Choroid plexus epithelial cell (primary cell): ENCODE measurements at regions not wholly inside any gene's neighbourhood (a gene's known extent, or its start where the extent isn't known, plus 50 kb on each side); places are given as distances from the start of the nearest gene placed in this dataset.

ENCODE experiments used
- DNase-seq: peaks from one replicate; pipeline ENCODE4 v3.0.0-alpha.2; 2010; ENCODE audit warnings: low read depth
- H3K4me3 ChIP-seq: 2 replicates; pipeline ENCODE4 v1.5.1; 2011; ENCODE audit warnings: low read depth, mild to moderate bottlenecking, control low read depth, low read length, moderate library complexity
- TF ChIP-seq, protein P1 (sequence below): conservative IDR thresholded peaks from 2 replicates; pipeline ENCODE4 v1.5.1; 2011; ENCODE audit warnings: low read depth, mild to moderate bottlenecking, control low read depth, inconsistent platforms, low read length, moderate library complexity

DNA sequence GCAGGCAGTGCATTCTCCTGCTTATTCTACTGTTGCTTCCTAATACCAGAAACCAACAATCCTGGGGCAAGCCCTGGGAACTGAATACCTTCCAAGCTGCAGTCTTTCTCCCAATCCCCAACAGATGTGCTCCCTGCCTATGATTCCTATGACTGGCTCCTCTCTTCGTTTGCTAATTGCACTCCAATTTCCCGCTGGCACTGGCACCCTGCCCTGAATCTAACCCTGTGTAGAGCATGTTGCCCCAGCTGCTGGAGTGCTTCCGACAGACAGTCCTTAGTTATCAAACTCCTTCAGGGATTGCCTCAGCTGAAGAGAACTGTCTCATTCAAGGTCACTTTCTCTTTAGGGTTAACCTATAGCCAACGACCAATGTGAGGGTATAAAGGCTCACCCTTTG is 214.1 kb downstream of the NECTIN3 start:
- no peak overlapping the region for H3K4me3 ChIP-seq
- TF ChIP-seq, protein P1, sequence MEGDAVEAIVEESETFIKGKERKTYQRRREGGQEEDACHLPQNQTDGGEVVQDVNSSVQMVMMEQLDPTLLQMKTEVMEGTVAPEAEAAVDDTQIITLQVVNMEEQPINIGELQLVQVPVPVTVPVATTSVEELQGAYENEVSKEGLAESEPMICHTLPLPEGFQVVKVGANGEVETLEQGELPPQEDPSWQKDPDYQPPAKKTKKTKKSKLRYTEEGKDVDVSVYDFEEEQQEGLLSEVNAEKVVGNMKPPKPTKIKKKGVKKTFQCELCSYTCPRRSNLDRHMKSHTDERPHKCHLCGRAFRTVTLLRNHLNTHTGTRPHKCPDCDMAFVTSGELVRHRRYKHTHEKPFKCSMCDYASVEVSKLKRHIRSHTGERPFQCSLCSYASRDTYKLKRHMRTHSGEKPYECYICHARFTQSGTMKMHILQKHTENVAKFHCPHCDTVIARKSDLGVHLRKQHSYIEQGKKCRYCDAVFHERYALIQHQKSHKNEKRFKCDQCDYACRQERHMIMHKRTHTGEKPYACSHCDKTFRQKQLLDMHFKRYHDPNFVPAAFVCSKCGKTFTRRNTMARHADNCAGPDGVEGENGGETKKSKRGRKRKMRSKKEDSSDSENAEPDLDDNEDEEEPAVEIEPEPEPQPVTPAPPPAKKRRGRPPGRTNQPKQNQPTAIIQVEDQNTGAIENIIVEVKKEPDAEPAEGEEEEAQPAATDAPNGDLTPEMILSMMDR = no peak
- no peak for DNase-seq

- no peak overlapping the region for H3K4me3 ChIP-seq
- DNase-seq = no peak
- TF ChIP-seq, protein P1 = no peak
These were observed 215.1 kb downstream of the NECTIN3 start for GRCh38 chr3:111286746-111287145.

- DNase-seq = no peak
- TF ChIP-seq, protein P1 = no peak
- no peak overlapping the region for H3K4me3 ChIP-seq
These were observed 220.5 kb downstream of the NECTIN3 start for GRCh38 chr3:111292117-111292516.

DNA sequence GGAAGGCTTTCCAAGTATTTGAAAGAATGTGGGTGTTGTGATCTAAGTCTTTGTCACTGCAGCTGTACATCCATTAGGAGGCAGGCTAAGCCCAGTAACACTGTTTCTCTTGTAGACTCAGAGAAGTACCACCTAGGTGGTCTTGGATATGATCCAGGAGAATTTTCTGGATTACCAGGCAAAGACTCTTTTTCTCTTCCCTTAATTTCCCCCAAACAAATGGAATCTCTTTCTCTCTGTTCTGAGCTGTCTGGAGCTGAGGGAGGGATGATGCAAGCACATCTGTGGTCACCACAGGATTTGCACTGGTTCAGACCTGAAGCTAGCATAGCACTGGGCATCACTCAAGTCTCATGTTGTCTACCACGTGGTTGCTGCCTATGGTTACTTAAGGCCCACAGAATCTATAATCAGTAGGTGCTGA is 227.6 kb downstream of the NECTIN3 start:
- H3K4me3 ChIP-seq = no peak overlapping the region
- peak; percentile 56 for DNase-seq
- TF ChIP-seq, protein P1 = peak; percentile 31

GRCh38 chr3:111301238-111301798 is 229.7 kb downstream of the NECTIN3 start:
- TF ChIP-seq, protein P1 = no peak
- no peak for DNase-seq
- no peak overlapping the region for H3K4me3 ChIP-seq

GRCh38 chr3:111302063-111302462 is 230.4 kb downstream of the NECTIN3 start:
- TF ChIP-seq, protein P1 = no peak
- H3K4me3 ChIP-seq = no peak overlapping the region
- no peak for DNase-seq

GRCh38 chr3:111303760-111304159 is 232.1 kb downstream of the NECTIN3 start:
- H3K4me3 ChIP-seq = no peak overlapping the region
- TF ChIP-seq, protein P1 = no peak
- peak; percentile 30 for DNase-seq
